Muscle layer of colon (tissue), 2 donors: ENCODE measurements at regions not wholly inside any gene's neighbourhood (a gene's known extent, or its start where the extent isn't known, plus 50 kb on each side); places are given as distances from the start of the nearest gene placed in this dataset.
"Not testable (repeated sequence)": the region's sequence is repeated elsewhere in the genome, so short reads cannot be mapped to it uniquely, and the experiment has no call there.

ENCODE experiments used
- H3K27ac ChIP-seq: one replicate; pipeline ENCODE4 v1.7.0; 2013; ENCODE audit warnings: low read depth, mild to moderate bottlenecking, low read length, moderate library complexity
- H3K27me3 ChIP-seq, 2 donors: one replicate each; pipeline ENCODE4 v1.7.0; 2013; ENCODE audit warnings: low read length in 2 of 2, mild to moderate bottlenecking in 2 of 2; ENCODE audit not compliant: insufficient read depth in 2 of 2, control insufficient read depth in 1 of 2
- H3K36me3 ChIP-seq: one replicate; pipeline ENCODE4 v1.7.0; 2013; ENCODE audit warnings: mild to moderate bottlenecking, low read length; ENCODE audit not compliant: insufficient read depth
- H3K4me1 ChIP-seq: one replicate; pipeline ENCODE4 v1.7.0; 2013; ENCODE audit warnings: mild to moderate bottlenecking, low read length; ENCODE audit not compliant: insufficient read depth
- H3K4me3 ChIP-seq, 2 donors: one replicate each; pipeline ENCODE4 v1.7.0; 2013; ENCODE audit warnings: low read length in 2 of 2, low read depth in 1 of 2, mild to moderate bottlenecking in 1 of 2, moderate library complexity in 1 of 2
- H3K9ac ChIP-seq: one replicate; pipeline ENCODE4 v1.7.0; 2013; ENCODE audit warnings: low read length
- H3K9me3 ChIP-seq: one replicate; pipeline ENCODE4 v1.7.0; 2013; ENCODE audit warnings: mild to moderate bottlenecking, low read length
- donor health status: abdominal sarcoma.
- donor health status: Adenocarcinoma of cecum.

GRCh38 chr10:100645091-100645490 lies 100.3 kb upstream of the PAX2 start:
- Histone ChIP-seq H3K36me3 (no peaks in the 10 kb centered on the region), H3K27ac (no peak overlapping the region), H3K4me3 (no peak overlapping the region), H3K4me1 (no peaks in the 10 kb centered on the region), H3K9me3 (no peaks in the 10 kb centered on the region), H3K9ac (no peak overlapping the region), H3K27me3 (peaks cover 10 to 17% of the 10 kb centered on the region in 2 donors)

DNA sequence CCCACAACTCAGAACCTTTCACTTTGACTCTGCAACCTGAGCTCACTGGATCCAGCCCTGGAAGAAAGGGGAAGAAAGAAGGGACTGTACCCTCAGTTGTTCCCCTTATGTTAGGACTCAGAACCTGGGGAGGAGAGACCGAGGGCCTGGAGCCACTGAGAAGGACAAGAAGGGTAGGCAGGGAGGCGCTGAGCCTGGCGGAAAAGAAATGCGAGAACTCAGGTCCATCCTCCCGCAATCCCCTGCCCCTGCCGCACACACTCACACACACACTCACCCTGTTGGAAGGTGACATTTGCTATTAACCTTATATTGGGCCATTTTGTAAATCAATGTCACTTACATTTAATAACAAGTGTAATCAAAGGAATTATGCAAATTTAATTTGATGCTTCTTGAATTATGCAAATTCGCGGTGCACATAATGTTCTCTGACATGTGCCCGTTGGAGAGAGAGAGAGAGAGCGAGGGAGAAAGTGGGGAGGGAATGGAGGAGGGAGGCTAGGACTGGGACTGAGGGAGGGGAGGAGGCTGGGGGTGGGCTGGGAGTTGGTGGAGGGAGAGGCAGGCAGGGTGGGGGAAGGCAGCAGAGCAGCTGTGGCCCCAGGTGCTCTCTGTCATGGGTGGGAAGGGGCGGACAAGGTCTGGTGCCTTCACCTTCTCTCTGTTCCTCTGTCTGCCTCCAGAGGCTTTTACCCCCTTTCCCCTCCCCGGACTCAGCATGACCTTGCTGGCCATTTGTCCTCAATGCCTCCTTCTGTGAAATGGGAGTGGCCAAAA lies 99.6 kb upstream of the PAX2 start:
- Histone ChIP-seq H3K9me3 (no peaks in the 10 kb centered on the region), H3K27ac (no peak overlapping the region), H3K4me3 (no peak overlapping the region), H3K27me3 (peaks cover 17 to 21% of the 10 kb centered on the region in 2 donors), H3K36me3 (no peaks in the 10 kb centered on the region), H3K4me1 (no peaks in the 10 kb centered on the region), H3K9ac (no peak overlapping the region)

DNA sequence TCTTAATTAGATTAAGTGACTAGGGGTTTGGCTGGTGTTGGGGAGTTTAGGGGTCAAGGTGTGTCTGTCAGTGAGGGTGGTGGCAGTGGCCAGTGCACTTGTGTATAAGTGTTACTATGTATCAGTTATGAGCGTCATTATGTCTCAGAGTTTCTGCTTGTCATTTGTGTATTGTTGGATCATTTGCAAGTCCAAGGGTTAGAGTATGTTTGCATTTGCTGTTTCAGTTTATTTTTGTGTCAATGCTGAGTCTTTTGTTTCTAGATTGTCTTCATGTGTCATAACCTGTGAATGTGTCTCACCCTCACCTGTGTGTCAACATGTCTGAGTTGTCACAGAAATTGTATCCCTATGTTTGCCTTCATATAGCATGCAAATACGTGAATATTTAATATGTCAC lies 97.5 kb upstream of the PAX2 start:
- H3K4me3 ChIP-seq, result no peak overlapping the region
- peaks cover 21 to 27% of the 10 kb centered on the region in 2 donors for H3K27me3 ChIP-seq
- H3K9ac ChIP-seq, result no peak overlapping the region
- H3K27ac ChIP-seq, result no peak overlapping the region
- no peaks in the 10 kb centered on the region for H3K4me1 ChIP-seq
- H3K9me3 ChIP-seq, result no peaks in the 10 kb centered on the region
- H3K36me3 ChIP-seq, result no peaks in the 10 kb centered on the region

GRCh38 chr10:100650693-100651092 lies 94.7 kb upstream of the PAX2 start:
- Histone ChIP-seq H3K36me3 (no peaks in the 10 kb centered on the region), H3K27me3 (peaks cover 39 to 44% of the 10 kb centered on the region in 2 donors), H3K4me1 (no peaks in the 10 kb centered on the region), H3K27ac (no peak overlapping the region), H3K4me3 (no peak overlapping the region), H3K9ac (no peak overlapping the region), H3K9me3 (no peaks in the 10 kb centered on the region)

- peaks cover 42 to 46% of the 10 kb centered on the region in 2 donors for H3K27me3 ChIP-seq
- H3K9me3 ChIP-seq, H3K4me3 ChIP-seq: not testable (repeated sequence)
Measured at GRCh38 chr10:100651099-100651498, 94.3 kb upstream of the PAX2 start.

GRCh38 chr10:100651916-100652315 lies 93.5 kb upstream of the PAX2 start:
- H3K9ac ChIP-seq, result no peak overlapping the region
- H3K27ac ChIP-seq, result no peak overlapping the region
- H3K36me3 ChIP-seq, result no peaks in the 10 kb centered on the region
- no peaks in the 10 kb centered on the region for H3K4me1 ChIP-seq
- H3K27me3 ChIP-seq, result peaks cover 36 to 51% of the 10 kb centered on the region in 2 donors
- no peak overlapping the region for H3K4me3 ChIP-seq
- no peaks in the 10 kb centered on the region for H3K9me3 ChIP-seq

More at GRCh38 chr10:100651099-100651498, 94.3 kb upstream of the PAX2 start:
- H3K9ac ChIP-seq, H3K36me3 ChIP-seq, H3K27ac ChIP-seq, H3K4me1 ChIP-seq: not testable (repeated sequence)

DNA sequence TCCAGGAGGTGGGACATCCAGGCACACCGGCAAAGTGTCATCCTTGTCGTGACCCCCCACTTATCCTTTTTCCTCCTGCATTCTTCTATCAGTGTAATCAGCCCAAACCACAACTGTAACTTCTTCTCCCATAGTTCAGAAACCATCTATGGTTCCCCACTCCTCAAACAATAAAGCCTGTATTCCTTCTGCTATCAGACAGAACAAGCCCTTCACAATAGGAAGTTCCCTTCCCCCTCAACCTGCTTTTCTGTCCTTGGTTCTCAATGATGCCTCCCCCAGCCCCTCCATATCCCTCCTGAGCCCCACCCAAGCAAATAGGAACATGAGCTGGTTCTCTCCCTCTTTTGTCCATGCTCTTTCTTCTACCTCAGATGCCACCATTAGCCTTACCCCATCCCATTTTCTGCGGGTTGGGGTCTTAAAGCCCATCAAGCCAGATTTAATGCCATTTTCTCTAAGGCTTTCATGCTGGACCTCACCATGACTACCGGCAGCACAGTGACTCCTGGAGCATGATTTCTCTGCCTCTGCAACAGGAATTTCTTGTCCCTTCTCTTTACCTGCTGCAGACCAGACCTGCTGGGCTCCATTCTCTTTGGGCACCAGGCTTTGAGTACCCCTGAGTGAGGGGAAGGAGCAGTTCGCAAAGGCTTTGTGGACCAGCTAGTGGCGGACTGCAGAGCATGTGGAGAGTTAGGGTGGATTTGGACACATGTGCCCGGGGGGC lies 92.8 kb upstream of the PAX2 start:
- peaks cover 38 to 58% of the 10 kb centered on the region in 2 donors for H3K27me3 ChIP-seq
- H3K4me3 ChIP-seq, result no peak overlapping the region
- H3K27ac ChIP-seq, result no peak overlapping the region
- H3K9me3 ChIP-seq, result no peaks in the 10 kb centered on the region
- H3K9ac ChIP-seq, result no peak overlapping the region
- H3K36me3 ChIP-seq, result no peaks in the 10 kb centered on the region
- no peaks in the 10 kb centered on the region for H3K4me1 ChIP-seq

GRCh38 chr10:100653238-100653956 lies 92.0 kb upstream of the PAX2 start:
- H3K27ac ChIP-seq, result no peak overlapping the region
- no peaks in the 10 kb centered on the region for H3K9me3 ChIP-seq
- H3K9ac ChIP-seq, result no peak overlapping the region
- H3K4me1 ChIP-seq, result no peaks in the 10 kb centered on the region
- H3K4me3 ChIP-seq, result no peak overlapping the region
- H3K36me3 ChIP-seq, result no peaks in the 10 kb centered on the region
- peaks cover 38 to 66% of the 10 kb centered on the region in 2 donors for H3K27me3 ChIP-seq

DNA sequence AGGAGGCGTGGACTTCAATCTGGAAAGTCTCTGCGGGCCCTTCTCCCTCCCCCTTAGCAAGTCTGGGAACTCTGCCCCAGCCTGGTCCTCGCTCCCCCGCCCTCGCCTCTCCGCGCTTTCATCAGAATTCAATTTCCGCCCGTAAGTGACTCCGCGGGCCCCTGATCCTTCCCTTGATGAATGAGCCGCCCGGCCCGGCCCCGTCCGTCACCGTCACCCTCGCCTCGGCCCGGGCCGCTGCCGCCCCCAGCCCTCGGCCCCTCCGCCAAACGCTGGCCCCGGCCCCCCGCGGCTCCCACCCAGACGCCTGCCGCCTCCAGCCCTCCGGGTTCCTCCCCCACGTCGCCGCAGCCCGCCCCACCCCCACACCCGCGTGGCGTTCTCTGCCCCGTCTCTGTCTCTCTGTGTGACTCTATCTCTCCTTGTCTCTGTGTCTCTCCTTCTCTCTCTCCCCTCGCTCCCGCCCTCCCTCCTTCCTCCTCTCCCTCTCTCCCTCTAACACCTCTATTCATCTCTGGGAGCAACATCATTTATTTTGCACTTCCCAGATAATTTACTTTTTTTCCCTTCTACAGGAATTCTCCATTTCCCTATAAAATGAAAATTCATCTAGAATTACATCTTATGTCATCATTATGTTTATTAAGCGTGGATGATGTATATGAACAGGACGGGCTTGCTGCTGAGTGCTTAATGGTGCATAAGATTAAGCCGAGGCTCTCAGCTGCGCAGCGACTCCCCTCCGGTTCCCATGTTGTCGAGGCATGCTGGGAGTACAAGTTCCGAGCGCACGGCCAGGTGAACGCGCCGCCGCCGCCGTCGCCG lies 91.2 kb upstream of the PAX2 start:
- Histone ChIP-seq H3K9ac (no peak overlapping the region), H3K36me3 (no peaks in the 10 kb centered on the region), H3K27me3 (peaks cover 42 to 73% of the 10 kb centered on the region in 2 donors), H3K4me3 (no peak overlapping the region), H3K9me3 (no peaks in the 10 kb centered on the region), H3K4me1 (no peaks in the 10 kb centered on the region), H3K27ac (no peak overlapping the region)

DNA sequence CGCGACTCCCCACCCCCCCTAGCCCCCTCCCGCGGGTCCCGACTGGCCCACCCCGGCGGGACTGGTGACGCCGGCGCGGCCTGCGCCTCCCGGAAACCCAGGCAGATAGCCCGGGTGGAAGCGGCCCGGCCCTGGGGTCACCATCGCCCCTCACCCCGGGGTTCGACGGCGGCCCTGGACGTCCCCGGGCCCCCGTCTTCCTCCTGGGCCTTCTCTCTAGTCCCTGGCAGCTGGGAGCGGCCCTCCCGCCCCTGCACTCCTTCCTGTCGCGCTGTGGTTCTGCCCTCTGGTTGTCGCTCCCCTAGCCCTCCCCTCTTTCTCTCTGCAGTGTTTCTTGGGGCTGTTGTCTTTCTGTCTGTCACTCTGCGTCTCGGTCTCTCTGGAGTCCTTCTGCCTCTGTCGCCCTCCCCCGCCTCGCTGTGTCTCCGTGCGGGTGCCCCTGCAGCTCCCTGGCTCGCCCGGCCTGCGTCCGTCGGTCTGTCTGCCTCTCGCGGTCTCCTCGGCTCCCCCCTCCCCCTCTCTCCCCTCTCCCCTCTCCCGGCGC lies 90.5 kb upstream of the PAX2 start:
- Histone ChIP-seq H3K9me3 (no peaks in the 10 kb centered on the region), H3K27ac (no peak overlapping the region), H3K4me1 (no peaks in the 10 kb centered on the region), H3K9ac (no peak overlapping the region), H3K4me3 (no peak overlapping the region), H3K27me3 (peaks cover 49 to 80% of the 10 kb centered on the region in 2 donors), H3K36me3 (no peaks in the 10 kb centered on the region)
